Gastroesophageal sphincter (tissue), 3 donors: ENCODE measurements at regions not wholly inside any gene's neighbourhood (a gene's known extent, or its start where the extent isn't known, plus 50 kb on each side); places are given as distances from the start of the nearest gene placed in this dataset.

Experiments used
- POLR2A ChIP-seq, 2 donors: fragments of 450-650 bp; IDR thresholded peaks; one replicate each; pipeline ENCODE4 v1.6.1; 2017; ENCODE audit warnings: antibody characterized with exemption in 2 of 2, mild to moderate bottlenecking in 2 of 2, moderate library complexity in 1 of 2
- POLR2AphosphoS5 ChIP-seq: sonication (generic); formaldehyde crosslinking; IDR thresholded peaks from one replicate; pipeline ENCODE4 v1.6.1; 2017; ENCODE audit warnings: antibody characterized with exemption
- TF ChIP-seq, protein P1 (sequence below), 4 experiments: fragments of 200-600 bp in 2 of 4; fragments of 450-650 bp in 2 of 4; sonication (generic) in 1 of 4; IDR thresholded peaks; one replicate each; pipeline ENCODE4 v1.5.1; 2017 to 2019; ENCODE audit warnings: antibody characterized with exemption in 4 of 4, mild to moderate bottlenecking in 2 of 4, moderate library complexity in 2 of 4

DNA sequence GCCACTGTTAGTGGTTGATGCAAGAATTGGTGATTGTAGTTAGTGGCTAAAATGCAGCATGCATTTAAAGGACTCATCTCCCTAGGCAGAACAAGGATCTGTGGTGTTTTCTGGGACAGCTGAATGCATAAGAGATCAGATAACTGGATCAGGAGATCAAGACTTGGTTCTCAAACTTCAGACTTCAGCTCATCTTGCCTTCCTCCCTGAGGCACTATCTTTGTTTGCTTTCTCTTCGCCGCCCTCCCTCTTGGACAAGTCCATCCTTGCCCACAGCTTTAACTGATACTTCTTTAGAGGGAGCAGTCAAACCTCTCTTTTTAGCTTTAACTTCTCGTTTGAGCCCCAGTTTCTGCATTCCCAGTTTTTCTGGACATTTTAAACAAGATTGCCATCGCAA lies 195.4 kb upstream of the TPRG1 start:
- TF ChIP-seq POLR2A (IDR thresholded peaks at IDR 0.05) (no peak), POLR2AphosphoS5 (no peak)
- TF ChIP-seq, protein P1, sequence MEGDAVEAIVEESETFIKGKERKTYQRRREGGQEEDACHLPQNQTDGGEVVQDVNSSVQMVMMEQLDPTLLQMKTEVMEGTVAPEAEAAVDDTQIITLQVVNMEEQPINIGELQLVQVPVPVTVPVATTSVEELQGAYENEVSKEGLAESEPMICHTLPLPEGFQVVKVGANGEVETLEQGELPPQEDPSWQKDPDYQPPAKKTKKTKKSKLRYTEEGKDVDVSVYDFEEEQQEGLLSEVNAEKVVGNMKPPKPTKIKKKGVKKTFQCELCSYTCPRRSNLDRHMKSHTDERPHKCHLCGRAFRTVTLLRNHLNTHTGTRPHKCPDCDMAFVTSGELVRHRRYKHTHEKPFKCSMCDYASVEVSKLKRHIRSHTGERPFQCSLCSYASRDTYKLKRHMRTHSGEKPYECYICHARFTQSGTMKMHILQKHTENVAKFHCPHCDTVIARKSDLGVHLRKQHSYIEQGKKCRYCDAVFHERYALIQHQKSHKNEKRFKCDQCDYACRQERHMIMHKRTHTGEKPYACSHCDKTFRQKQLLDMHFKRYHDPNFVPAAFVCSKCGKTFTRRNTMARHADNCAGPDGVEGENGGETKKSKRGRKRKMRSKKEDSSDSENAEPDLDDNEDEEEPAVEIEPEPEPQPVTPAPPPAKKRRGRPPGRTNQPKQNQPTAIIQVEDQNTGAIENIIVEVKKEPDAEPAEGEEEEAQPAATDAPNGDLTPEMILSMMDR (IDR thresholded peaks at IDR 0.05) = no peak
